ENCODE measurements at regions not wholly inside any gene's neighbourhood (a gene's known extent, or its start where the extent isn't known, plus 50 kb on each side); places are given as distances from the start of the nearest gene placed in this dataset.
A peak's percentile ranks its signal among the peaks of the same experiment; 100 is the strongest.

DNA sequence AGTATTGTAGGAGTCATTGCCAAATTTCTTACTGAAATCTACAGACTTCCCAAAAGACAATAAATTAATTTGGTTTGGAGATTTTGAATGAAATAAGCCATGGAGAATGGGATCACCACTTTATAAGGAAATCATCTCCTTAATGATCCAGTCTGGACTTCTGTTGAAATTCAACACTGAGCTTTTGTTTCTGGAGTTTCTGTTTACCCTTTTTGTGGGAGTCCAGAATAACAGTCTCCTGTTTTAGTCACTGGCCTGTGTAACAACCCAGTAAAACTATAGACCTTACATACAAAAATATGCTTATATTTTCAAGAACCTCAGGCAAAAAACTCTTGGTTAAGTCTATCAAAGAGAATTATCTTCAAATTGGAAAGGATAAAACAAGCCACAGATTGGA is 321.7 kb upstream of the PLET1 start:
- no peaks in the 10 kb centered on the region for H3K79me2 ChIP-seq (ENCODE audit: insufficient read depth, low read length)
- H3K27me3 ChIP-seq (ENCODE audit: insufficient read depth, low read length) = no peaks in the 10 kb centered on the region
- DNase-seq (ENCODE audit: insufficient read length, low spot score, missing footprints) = no peak
- H2AFZ ChIP-seq (ENCODE audit: low read length) = no peak overlapping the region
- H3K27ac ChIP-seq (ENCODE audit: low read depth, low read length) = no peak overlapping the region
- no peaks in the 10 kb centered on the region for H3K4me1 ChIP-seq (ENCODE audit: insufficient read depth, low read length)
- TF ChIP-seq, protein P1, sequence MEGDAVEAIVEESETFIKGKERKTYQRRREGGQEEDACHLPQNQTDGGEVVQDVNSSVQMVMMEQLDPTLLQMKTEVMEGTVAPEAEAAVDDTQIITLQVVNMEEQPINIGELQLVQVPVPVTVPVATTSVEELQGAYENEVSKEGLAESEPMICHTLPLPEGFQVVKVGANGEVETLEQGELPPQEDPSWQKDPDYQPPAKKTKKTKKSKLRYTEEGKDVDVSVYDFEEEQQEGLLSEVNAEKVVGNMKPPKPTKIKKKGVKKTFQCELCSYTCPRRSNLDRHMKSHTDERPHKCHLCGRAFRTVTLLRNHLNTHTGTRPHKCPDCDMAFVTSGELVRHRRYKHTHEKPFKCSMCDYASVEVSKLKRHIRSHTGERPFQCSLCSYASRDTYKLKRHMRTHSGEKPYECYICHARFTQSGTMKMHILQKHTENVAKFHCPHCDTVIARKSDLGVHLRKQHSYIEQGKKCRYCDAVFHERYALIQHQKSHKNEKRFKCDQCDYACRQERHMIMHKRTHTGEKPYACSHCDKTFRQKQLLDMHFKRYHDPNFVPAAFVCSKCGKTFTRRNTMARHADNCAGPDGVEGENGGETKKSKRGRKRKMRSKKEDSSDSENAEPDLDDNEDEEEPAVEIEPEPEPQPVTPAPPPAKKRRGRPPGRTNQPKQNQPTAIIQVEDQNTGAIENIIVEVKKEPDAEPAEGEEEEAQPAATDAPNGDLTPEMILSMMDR (IDR thresholded peaks at IDR 0.05; ENCODE audit: extremely low read depth, low read depth, low read length) = no peak
- H3K9me3 ChIP-seq (ENCODE audit: low read depth, low read length) = no peaks in the 10 kb centered on the region
- H3K4me2 ChIP-seq (ENCODE audit: insufficient read depth, low read length) = no peak overlapping the region
- H4K20me1 ChIP-seq (ENCODE audit: insufficient read depth, low read length) = no peaks in the 10 kb centered on the region
- no peak overlapping the region for H3K4me3 ChIP-seq (ENCODE audit: insufficient read depth, low read length)
- H3K36me3 ChIP-seq (ENCODE audit: insufficient read depth, low read length) = no peaks in the 10 kb centered on the region

DNA sequence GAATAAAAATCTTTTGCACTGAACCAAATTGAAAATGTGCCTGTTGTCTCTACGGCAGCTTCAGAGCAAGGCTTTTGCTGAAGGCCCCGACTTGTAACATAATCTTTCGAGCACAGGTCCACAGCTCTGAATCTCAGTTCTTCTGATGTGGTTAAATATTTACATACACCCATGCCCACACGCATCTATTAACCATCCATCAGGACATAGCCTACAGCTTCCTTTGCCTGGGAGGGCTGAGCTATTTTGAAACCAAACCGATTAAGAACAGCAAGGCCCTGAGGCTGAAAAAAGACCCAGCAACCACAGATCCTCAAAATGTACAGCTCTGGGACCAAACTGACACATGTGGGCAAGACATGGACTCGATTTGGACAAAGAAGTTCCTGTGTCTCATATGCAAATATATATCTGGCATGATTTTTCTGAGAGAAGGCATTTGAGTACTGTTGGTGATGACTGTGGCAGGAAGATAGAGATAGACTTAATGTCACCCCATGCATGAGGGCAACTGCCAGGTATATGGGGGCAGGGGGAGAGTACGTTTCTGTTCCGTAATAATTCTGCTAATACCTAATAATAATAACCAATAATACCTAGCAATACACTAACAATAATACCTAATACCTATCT is 322.7 kb upstream of the PLET1 start:
- DNase-seq (ENCODE audit: insufficient read length, low spot score, missing footprints) = no peak
- Histone ChIP-seq H3K4me2 (ENCODE audit: insufficient read depth, low read length) (no peak overlapping the region), H3K9me3 (ENCODE audit: low read depth, low read length) (no peaks in the 10 kb centered on the region), H3K79me2 (ENCODE audit: insufficient read depth, low read length) (no peaks in the 10 kb centered on the region), H3K27ac (ENCODE audit: low read depth, low read length) (no peak overlapping the region), H3K27me3 (ENCODE audit: insufficient read depth, low read length) (no peaks in the 10 kb centered on the region), H3K36me3 (ENCODE audit: insufficient read depth, low read length) (no peaks in the 10 kb centered on the region), H4K20me1 (ENCODE audit: insufficient read depth, low read length) (no peaks in the 10 kb centered on the region), H3K4me1 (ENCODE audit: insufficient read depth, low read length) (no peaks in the 10 kb centered on the region), H3K4me3 (ENCODE audit: insufficient read depth, low read length) (no peak overlapping the region), H2AFZ (ENCODE audit: low read length) (no peak overlapping the region)
- TF ChIP-seq, protein P1 (IDR thresholded peaks at IDR 0.05; ENCODE audit: extremely low read depth, low read depth, low read length) = no peak

DNA sequence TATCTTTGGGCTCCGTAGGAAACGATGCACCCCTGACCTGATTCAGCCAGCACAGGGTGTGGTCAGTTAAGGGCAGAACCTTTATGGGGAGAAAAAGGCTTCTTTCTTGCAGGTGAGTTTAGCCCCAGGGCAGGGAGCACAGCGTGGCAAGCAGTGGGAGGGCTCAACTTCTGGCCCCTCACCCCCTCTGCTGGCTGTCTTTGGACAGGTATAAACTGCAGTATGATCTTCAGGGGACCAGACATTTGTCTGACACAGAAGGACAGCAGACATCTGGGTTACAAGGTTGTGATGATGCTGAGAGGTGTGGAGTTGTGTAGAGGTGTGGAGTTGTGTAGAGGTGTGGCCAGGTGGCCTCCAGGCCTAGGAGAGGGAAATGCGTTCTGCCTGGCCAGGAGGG is 324.0 kb upstream of the PLET1 start:
- H3K27me3 ChIP-seq (ENCODE audit: insufficient read depth, low read length) = no peaks in the 10 kb centered on the region
- H3K36me3 ChIP-seq (ENCODE audit: insufficient read depth, low read length) = no peaks in the 10 kb centered on the region
- H3K27ac ChIP-seq (ENCODE audit: low read depth, low read length) = no peak overlapping the region
- H3K9me3 ChIP-seq (ENCODE audit: low read depth, low read length) = no peaks in the 10 kb centered on the region
- no peaks in the 10 kb centered on the region for H3K79me2 ChIP-seq (ENCODE audit: insufficient read depth, low read length)
- no peak overlapping the region for H3K4me3 ChIP-seq (ENCODE audit: insufficient read depth, low read length)
- H4K20me1 ChIP-seq (ENCODE audit: insufficient read depth, low read length) = no peaks in the 10 kb centered on the region
- no peak for DNase-seq (ENCODE audit: insufficient read length, low spot score, missing footprints)
- H3K4me2 ChIP-seq (ENCODE audit: insufficient read depth, low read length) = no peak overlapping the region
- TF ChIP-seq, protein P1 (IDR thresholded peaks at IDR 0.05; ENCODE audit: extremely low read depth, low read depth, low read length) = no peak
- H2AFZ ChIP-seq (ENCODE audit: low read length) = no peak overlapping the region
- no peaks in the 10 kb centered on the region for H3K4me1 ChIP-seq (ENCODE audit: insufficient read depth, low read length)

DNA sequence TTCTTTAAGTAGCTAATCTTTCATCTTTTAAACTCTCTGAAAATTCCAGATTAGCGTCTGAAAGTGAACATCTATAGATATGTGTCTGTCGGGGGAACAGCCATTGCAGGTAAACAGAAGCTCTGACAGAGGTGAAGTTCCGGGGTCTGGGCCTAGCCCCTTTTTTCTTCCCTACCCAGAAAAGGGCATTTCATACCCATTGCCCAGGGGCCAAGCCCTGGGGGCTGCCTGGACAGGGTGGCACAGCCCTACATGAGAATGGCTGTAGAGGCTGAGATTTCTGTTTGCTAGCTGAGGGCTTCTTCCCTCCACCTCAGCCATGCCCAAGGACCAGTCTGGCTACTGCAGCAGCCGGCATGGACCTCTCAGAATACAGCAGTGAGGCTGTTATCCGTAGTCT is 327.0 kb upstream of the PLET1 start:
- H3K4me3 ChIP-seq (ENCODE audit: insufficient read depth, low read length) = no peak overlapping the region
- no peaks in the 10 kb centered on the region for H4K20me1 ChIP-seq (ENCODE audit: insufficient read depth, low read length)
- no peaks in the 10 kb centered on the region for H3K27me3 ChIP-seq (ENCODE audit: insufficient read depth, low read length)
- H3K36me3 ChIP-seq (ENCODE audit: insufficient read depth, low read length) = no peaks in the 10 kb centered on the region
- TF ChIP-seq, protein P1 (IDR thresholded peaks at IDR 0.05; ENCODE audit: extremely low read depth, low read depth, low read length) = no peak
- no peak overlapping the region for H3K27ac ChIP-seq (ENCODE audit: low read depth, low read length)
- no peaks in the 10 kb centered on the region for H3K79me2 ChIP-seq (ENCODE audit: insufficient read depth, low read length)
- DNase-seq (ENCODE audit: insufficient read length, low spot score, missing footprints) = peak; percentile 15
- H3K9me3 ChIP-seq (ENCODE audit: low read depth, low read length) = no peaks in the 10 kb centered on the region
- no peak overlapping the region for H3K4me2 ChIP-seq (ENCODE audit: insufficient read depth, low read length)
- H2AFZ ChIP-seq (ENCODE audit: low read length) = no peak overlapping the region
- H3K4me1 ChIP-seq (ENCODE audit: insufficient read depth, low read length) = no peaks in the 10 kb centered on the region

Measured in osteoblast (primary cell).